Thoracic aorta (tissue), 2 donors: ENCODE measurements at regions not wholly inside any gene's neighbourhood (a gene's known extent, or its start where the extent isn't known, plus 50 kb on each side); places are given as distances from the start of the nearest gene placed in this dataset.
A peak's percentile ranks its signal among the peaks of the same experiment; 100 is the strongest.

Experiments
- ATAC-seq: fragments of 150-250 bp; one replicate; pipeline ENCODE4 v1.8.0; 2017; ENCODE audit warnings: low read depth; ENCODE audit not compliant: insufficient number of reproducible peaks, low FRiP score
- DNase-seq: peaks from one replicate; pipeline ENCODE4 v3.0.0-alpha.2; 2020; ENCODE audit warnings: low spot score
- H3K27ac ChIP-seq, 2 donors: fragments of 200-600 bp; sonication (generic); 1 replicate in 1 of 2; 2 replicates in 1 of 2; pipeline ENCODE4 v1.5.1; 2016; ENCODE audit warnings: mild to moderate bottlenecking in 2 of 2, moderate library complexity in 2 of 2
- H3K27me3 ChIP-seq: fragments of 200-600 bp; sonication (generic); replicated peaks from 2 replicates; pipeline ENCODE4 v1.6.0; 2016; ENCODE audit warnings: mild to moderate bottlenecking; ENCODE audit not compliant: insufficient read depth
- H3K36me3 ChIP-seq: fragments of 200-600 bp; sonication (generic); one replicate; pipeline ENCODE4 v1.5.1; 2016
- H3K4me1 ChIP-seq, 2 donors: fragments of 200-600 bp; sonication (generic); 1 replicate in 1 of 2; 2 replicates in 1 of 2; pipeline versions ENCODE4 v1.5.1 to v1.6.0; 2016; ENCODE audit warnings: low read depth in 2 of 2, mild to moderate bottlenecking in 1 of 2; ENCODE audit not compliant: control insufficient read depth in 1 of 2
- H3K4me3 ChIP-seq: fragments of 200-600 bp; sonication (generic); 2 replicates; pipeline ENCODE4 v1.5.1; 2016; ENCODE audit warnings: mild to moderate bottlenecking
- H3K9me3 ChIP-seq: fragments of 200-600 bp; sonication (generic); 2 replicates; pipeline ENCODE4 v1.5.1; 2016
- TF ChIP-seq, protein P1 (sequence below): fragments of 200-600 bp; sonication (generic); IDR thresholded peaks from one replicate; pipeline ENCODE4 v1.5.1; 2019; ENCODE audit warnings: antibody characterized with exemption

- Histone ChIP-seq H3K27ac (no peak overlapping the region), H3K27me3 (no peaks in the 10 kb centered on the region), H3K4me1 (no peaks in the 10 kb centered on the region), H3K4me3 (no peak overlapping the region), H3K9me3 (no peaks in the 10 kb centered on the region), H3K36me3 (no peaks in the 10 kb centered on the region)
- no peak for DNase-seq
- TF ChIP-seq, protein P1, sequence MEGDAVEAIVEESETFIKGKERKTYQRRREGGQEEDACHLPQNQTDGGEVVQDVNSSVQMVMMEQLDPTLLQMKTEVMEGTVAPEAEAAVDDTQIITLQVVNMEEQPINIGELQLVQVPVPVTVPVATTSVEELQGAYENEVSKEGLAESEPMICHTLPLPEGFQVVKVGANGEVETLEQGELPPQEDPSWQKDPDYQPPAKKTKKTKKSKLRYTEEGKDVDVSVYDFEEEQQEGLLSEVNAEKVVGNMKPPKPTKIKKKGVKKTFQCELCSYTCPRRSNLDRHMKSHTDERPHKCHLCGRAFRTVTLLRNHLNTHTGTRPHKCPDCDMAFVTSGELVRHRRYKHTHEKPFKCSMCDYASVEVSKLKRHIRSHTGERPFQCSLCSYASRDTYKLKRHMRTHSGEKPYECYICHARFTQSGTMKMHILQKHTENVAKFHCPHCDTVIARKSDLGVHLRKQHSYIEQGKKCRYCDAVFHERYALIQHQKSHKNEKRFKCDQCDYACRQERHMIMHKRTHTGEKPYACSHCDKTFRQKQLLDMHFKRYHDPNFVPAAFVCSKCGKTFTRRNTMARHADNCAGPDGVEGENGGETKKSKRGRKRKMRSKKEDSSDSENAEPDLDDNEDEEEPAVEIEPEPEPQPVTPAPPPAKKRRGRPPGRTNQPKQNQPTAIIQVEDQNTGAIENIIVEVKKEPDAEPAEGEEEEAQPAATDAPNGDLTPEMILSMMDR: no peak
- no peak for ATAC-seq
These were observed 91.1 kb downstream of the GPR37 start for GRCh38 chr7:124674451-124674850.

GRCh38 chr7:124672011-124672410, 93.6 kb downstream of the GPR37 start:
- ATAC-seq (no peak), DNase-seq (no peak)
- Histone ChIP-seq H3K36me3 (no peaks in the 10 kb centered on the region), H3K4me3 (no peak overlapping the region), H3K27me3 (no peaks in the 10 kb centered on the region), H3K27ac (no peak overlapping the region), H3K9me3 (no peaks in the 10 kb centered on the region), H3K4me1 (peaks cover 1 to 8% of the 10 kb centered on the region in 2 donors)
- TF ChIP-seq, protein P1: no peak

GRCh38 chr7:124667312-124668153, 98.1 kb downstream of the GPR37 start:
- ATAC-seq (no peak), DNase-seq (no peak)
- Histone ChIP-seq H3K36me3 (no peaks in the 10 kb centered on the region), H3K27ac (no peak overlapping the region), H3K4me1 (peaks cover 4 to 8% of the 10 kb centered on the region in 2 donors), H3K4me3 (peak overlapping the region; percentile 28), H3K9me3 (no peaks in the 10 kb centered on the region), H3K27me3 (no peaks in the 10 kb centered on the region)
- TF ChIP-seq, protein P1: no peak

DNA sequence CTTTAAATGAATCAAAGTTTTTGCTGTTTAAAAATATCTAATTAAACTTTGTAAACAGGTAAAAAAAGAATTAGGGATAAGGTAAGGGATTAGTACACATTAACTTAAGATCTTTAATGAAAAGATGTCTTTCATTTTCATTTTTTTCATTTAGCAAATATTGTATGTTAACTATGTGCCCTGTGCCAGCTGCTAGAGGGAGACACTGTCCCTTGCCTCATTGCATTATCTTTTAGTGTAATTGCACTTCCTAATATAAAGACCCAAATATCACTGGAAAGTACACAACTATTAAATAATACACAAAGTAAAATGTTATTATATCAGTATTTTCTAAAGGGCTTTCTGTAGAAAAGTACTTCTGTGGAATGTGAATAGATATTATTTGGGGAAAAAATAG, 102.7 kb downstream of the GPR37 start:
- H3K36me3 ChIP-seq: no peaks in the 10 kb centered on the region
- no peak overlapping the region for H3K4me3 ChIP-seq
- H3K4me1 ChIP-seq: peaks cover 4 to 8% of the 10 kb centered on the region in 2 donors
- ATAC-seq: no peak
- no peaks in the 10 kb centered on the region for H3K9me3 ChIP-seq
- DNase-seq: no peak
- H3K27me3 ChIP-seq: no peaks in the 10 kb centered on the region
- H3K27ac ChIP-seq: no peak overlapping the region
- TF ChIP-seq, protein P1: no peak

DNA sequence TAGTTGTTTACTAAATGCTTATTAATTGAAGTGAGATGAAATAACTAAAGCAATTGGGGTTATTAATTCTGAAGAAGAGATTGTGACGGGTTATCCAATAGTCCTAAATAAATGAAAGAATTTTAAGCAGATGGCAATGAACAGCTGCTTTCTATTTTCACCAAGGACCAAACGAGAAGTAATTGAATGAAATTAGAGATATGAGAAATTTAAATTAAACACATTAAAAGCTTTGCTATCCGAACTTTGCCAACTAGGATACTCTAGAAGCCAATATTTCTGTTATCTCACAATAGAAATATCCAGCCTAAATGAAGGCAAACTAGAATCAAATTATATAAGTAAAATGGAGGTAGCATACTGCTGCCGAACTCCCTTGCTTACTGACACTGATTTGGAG, 103.2 kb downstream of the GPR37 start:
- peaks cover 3 to 4% of the 10 kb centered on the region in 2 donors for H3K4me1 ChIP-seq
- H3K27me3 ChIP-seq: no peaks in the 10 kb centered on the region
- no peak overlapping the region for H3K27ac ChIP-seq
- ATAC-seq (no peak), DNase-seq (no peak)
- TF ChIP-seq, protein P1: no peak
- H3K4me3 ChIP-seq: no peak overlapping the region
- no peaks in the 10 kb centered on the region for H3K36me3 ChIP-seq
- H3K9me3 ChIP-seq: no peaks in the 10 kb centered on the region
